Mesenchymal stem cell (in vitro differentiated cells and primary cell): ENCODE measurements at regions not wholly inside any gene's neighbourhood (a gene's known extent, or its start where the extent isn't known, plus 50 kb on each side); places are given as distances from the start of the nearest gene placed in this dataset.

Source experiments
- DNase-seq: peaks from one replicate; pipeline ENCODE4 v3.0.0-alpha.2; 2013
- H2AFZ ChIP-seq: one replicate; pipeline ENCODE4 v1.6.1; 2013; ENCODE audit warnings: low read depth, mild to moderate bottlenecking, control low read depth, inconsistent platforms, low read length, moderate library complexity
- H2AK5ac ChIP-seq: 2 replicates; pipeline ENCODE4 v1.6.1; 2013; ENCODE audit warnings: low read length, moderate library complexity, mild to moderate bottlenecking, inconsistent platforms; ENCODE audit not compliant: severe bottlenecking
- H2BK120ac ChIP-seq: one replicate; pipeline ENCODE4 v1.6.1; 2013; ENCODE audit warnings: low read depth, mild to moderate bottlenecking, inconsistent platforms, low read length, moderate library complexity
- H2BK12ac ChIP-seq, 2 experiments: one replicate each; pipeline ENCODE4 v1.6.1; 2013; ENCODE audit warnings: inconsistent platforms in 2 of 2, low read length in 2 of 2, mild to moderate bottlenecking in 2 of 2, moderate library complexity in 2 of 2, control low read depth in 1 of 2
- H2BK15ac ChIP-seq: one replicate; pipeline ENCODE4 v1.6.1; 2013; ENCODE audit warnings: mild to moderate bottlenecking, low read depth, inconsistent platforms; ENCODE audit not compliant: poor library complexity, severe bottlenecking
- H2BK5ac ChIP-seq: 2 replicates; pipeline ENCODE4 v1.6.1; 2013; ENCODE audit warnings: low read depth, mild to moderate bottlenecking, low read length, control low read depth, inconsistent platforms; ENCODE audit not compliant: poor library complexity, severe bottlenecking
- H3K14ac ChIP-seq, 2 experiments: one replicate each; pipeline ENCODE4 v1.6.1; 2013; ENCODE audit warnings: inconsistent platforms in 2 of 2, low read length in 2 of 2, control low read depth in 1 of 2, mild to moderate bottlenecking in 1 of 2, moderate library complexity in 1 of 2
- H3K18ac ChIP-seq, 2 experiments: one replicate each; pipeline ENCODE4 v1.6.1; 2013; ENCODE audit warnings: inconsistent platforms in 2 of 2, low read length in 2 of 2, control low read depth in 1 of 2, low read depth in 1 of 2, mild to moderate bottlenecking in 1 of 2
- H3K23ac ChIP-seq, 2 experiments: one replicate each; pipeline ENCODE4 v1.6.1; 2013; ENCODE audit warnings: inconsistent platforms in 2 of 2, low read length in 2 of 2, mild to moderate bottlenecking in 2 of 2, moderate library complexity in 2 of 2, control low read depth in 1 of 2
- H3K27ac ChIP-seq: 2 replicates; pipeline ENCODE4 v1.5.1; 2013; ENCODE audit warnings: mild to moderate bottlenecking, moderate library complexity, low read length, control low read depth, inconsistent platforms; ENCODE audit not compliant: poor library complexity, severe bottlenecking
- H3K27me3 ChIP-seq, 2 experiments: 2 replicates each; pipeline versions ENCODE4 v1.6.1 to v1.7.0; 2013; ENCODE audit warnings: low read length in 2 of 2, mild to moderate bottlenecking in 2 of 2, moderate library complexity in 2 of 2, control low read depth in 1 of 2, inconsistent platforms in 1 of 2; ENCODE audit not compliant: control insufficient read depth in 1 of 2, insufficient read depth in 1 of 2
- H3K36me3 ChIP-seq, 2 experiments: 2 replicates each; pipeline versions ENCODE4 v1.6.1 to v1.7.0; 2013; ENCODE audit warnings: low read length in 2 of 2, control low read depth in 1 of 2, inconsistent platforms in 1 of 2, low read depth in 1 of 2, mild to moderate bottlenecking in 1 of 2; ENCODE audit not compliant: insufficient read depth in 2 of 2, control insufficient read depth in 1 of 2
- H3K4ac ChIP-seq, 2 experiments: one replicate each; pipeline ENCODE4 v1.6.1; 2013; ENCODE audit warnings: inconsistent platforms in 2 of 2, low read length in 2 of 2, mild to moderate bottlenecking in 2 of 2, moderate library complexity in 2 of 2, control low read depth in 1 of 2, low read depth in 1 of 2
- H3K4me1 ChIP-seq: 2 replicates; pipeline ENCODE4 v1.6.1; 2013; ENCODE audit warnings: low read depth, low read length, control low read depth; ENCODE audit not compliant: control insufficient read depth, insufficient read depth
- H3K4me2 ChIP-seq: 2 replicates; pipeline ENCODE4 v1.6.1; 2013; ENCODE audit warnings: low read length, mild to moderate bottlenecking, inconsistent platforms; ENCODE audit not compliant: poor library complexity, severe bottlenecking
- H3K4me3 ChIP-seq, 2 experiments: 2 replicates each; pipeline versions ENCODE4 v1.5.1 to v1.7.0; 2013; ENCODE audit warnings: low read length in 2 of 2, mild to moderate bottlenecking in 2 of 2, control low read depth in 1 of 2, low read depth in 1 of 2; ENCODE audit not compliant: insufficient read depth in 1 of 2
- H3K79me1 ChIP-seq: replicated peaks from 2 replicates; pipeline ENCODE4 v1.6.1; 2013; ENCODE audit warnings: mild to moderate bottlenecking, control low read depth, low read length, inconsistent platforms; ENCODE audit not compliant: poor library complexity, severe bottlenecking
- H3K9ac ChIP-seq: 2 replicates; pipeline ENCODE4 v1.7.0; 2013; ENCODE audit warnings: mild to moderate bottlenecking, low read length, moderate library complexity
- H3K9me3 ChIP-seq: 2 replicates; pipeline ENCODE4 v1.7.0; 2013; ENCODE audit warnings: mild to moderate bottlenecking, low read length; ENCODE audit not compliant: control insufficient read depth
- H4K8ac ChIP-seq: one replicate; pipeline ENCODE4 v1.6.1; 2013; ENCODE audit warnings: inconsistent platforms, mild to moderate bottlenecking, low read length, moderate library complexity
- H4K91ac ChIP-seq: one replicate; pipeline ENCODE4 v1.6.1; 2013; ENCODE audit warnings: mild to moderate bottlenecking, low read length, inconsistent platforms
- WGBS: methylation state at CpG from one replicate; pipeline ENCODE4 v1.1.7; 2013; ENCODE audit warnings: mixed read lengths; 5-methylcytosine and 5-hydroxymethylcytosine counted together

DNA sequence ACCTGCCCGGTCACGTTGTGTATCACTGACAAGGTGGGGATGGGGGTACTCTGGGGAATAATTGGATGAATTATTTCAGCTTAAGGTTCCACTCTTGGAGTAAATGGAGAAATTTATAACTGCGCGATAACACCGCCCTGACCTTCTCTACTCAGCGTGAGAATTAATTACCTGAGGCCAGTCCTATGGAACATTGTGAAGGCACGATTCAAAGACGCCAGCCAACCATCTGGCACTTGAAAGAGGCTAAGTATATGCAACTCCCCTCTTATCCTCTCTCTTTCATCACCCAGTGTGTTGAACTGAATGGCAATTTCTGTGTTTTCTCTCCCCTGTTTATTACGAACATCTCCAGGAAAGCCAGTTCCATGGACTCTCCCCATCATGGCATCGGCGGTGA, 235.5 kb upstream of the TUT7 start:
- Histone ChIP-seq H3K18ac (no peak overlapping the region), H4K8ac (no peak overlapping the region), H3K79me1 (no peaks in the 10 kb centered on the region), H3K27me3 (peaks cover 0 to 4% of the 10 kb centered on the region in 2 experiments), H3K23ac (no peak overlapping the region), H2BK15ac (no peak overlapping the region), H3K4me1 (no peaks in the 10 kb centered on the region), H2AFZ (no peak overlapping the region), H3K4ac (no peak overlapping the region), H3K14ac (no peak overlapping the region), H4K91ac (no peak overlapping the region), H2BK12ac (no peak overlapping the region), H2BK5ac (no peak overlapping the region), H3K27ac (no peak overlapping the region), H3K4me3 (no peak overlapping the region), H2BK120ac (no peak overlapping the region), H3K9me3 (no peaks in the 10 kb centered on the region), H2AK5ac (no peak overlapping the region), H3K9ac (no peak overlapping the region), H3K4me2 (no peak overlapping the region), H3K36me3 (no peaks in the 10 kb centered on the region)
- WGBS = 90% methylated on average over 11 of the region's 11 CpGs
- no peak for DNase-seq

DNA sequence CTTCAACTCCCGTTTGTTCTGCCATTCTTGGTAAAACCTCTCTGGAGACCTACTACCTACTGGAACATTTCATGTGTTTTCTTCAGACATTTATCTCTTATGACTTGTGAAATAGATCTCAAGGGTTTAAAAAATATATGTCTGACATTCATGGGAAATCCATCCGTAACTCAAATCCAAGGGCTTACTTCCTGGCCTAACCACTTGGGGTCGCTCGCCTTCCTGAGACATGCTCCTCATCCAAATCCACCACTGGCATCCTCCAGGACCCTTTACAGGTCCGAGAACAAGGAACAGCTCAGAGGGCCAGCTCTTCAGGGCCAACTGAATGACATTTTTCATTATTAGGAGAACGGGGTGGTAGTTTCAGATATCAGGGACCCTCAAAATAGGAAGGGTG, 235.1 kb upstream of the TUT7 start:
- H3K4me3 ChIP-seq = no peak overlapping the region
- H4K8ac ChIP-seq = no peak overlapping the region
- no peak overlapping the region for H4K91ac ChIP-seq
- H3K23ac ChIP-seq = no peak overlapping the region
- no peak overlapping the region for H3K27ac ChIP-seq
- no peak overlapping the region for H2AFZ ChIP-seq
- no peak for DNase-seq
- H3K79me1 ChIP-seq = no peaks in the 10 kb centered on the region
- H3K9ac ChIP-seq = no peak overlapping the region
- no peak overlapping the region for H2AK5ac ChIP-seq
- peaks cover 0 to 2% of the 10 kb centered on the region in 2 experiments for H3K27me3 ChIP-seq
- H3K4me2 ChIP-seq = no peak overlapping the region
- H3K4ac ChIP-seq = no peak overlapping the region
- no peak overlapping the region for H2BK120ac ChIP-seq
- no peaks in the 10 kb centered on the region for H3K4me1 ChIP-seq
- no peak overlapping the region for H3K18ac ChIP-seq
- H2BK5ac ChIP-seq = no peak overlapping the region
- no peaks in the 10 kb centered on the region for H3K36me3 ChIP-seq
- no peak overlapping the region for H2BK12ac ChIP-seq
- H3K9me3 ChIP-seq = no peaks in the 10 kb centered on the region
- no peak overlapping the region for H3K14ac ChIP-seq
- WGBS = 70% methylated on average over 6 of the region's 6 CpGs
- no peak overlapping the region for H2BK15ac ChIP-seq

DNA sequence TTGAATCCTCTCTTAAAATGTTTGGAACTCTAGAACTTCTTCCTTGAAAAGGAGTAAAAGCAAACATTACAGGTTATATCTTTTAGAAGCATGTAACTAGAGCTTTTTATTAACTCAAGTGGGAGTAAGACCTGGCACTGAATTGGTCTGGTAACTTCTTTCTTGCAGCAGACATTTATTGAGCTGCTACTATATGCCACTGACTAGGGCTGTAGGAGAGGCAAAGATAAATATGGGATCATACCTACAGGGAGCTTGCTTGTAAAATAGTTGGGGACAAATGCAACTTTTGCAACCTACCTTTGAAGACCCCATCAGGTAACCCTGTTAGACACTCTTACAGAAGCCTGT, 231.9 kb upstream of the TUT7 start:
- H2BK15ac ChIP-seq = no peak overlapping the region
- peak overlapping the region; percentile 4 for H3K4me2 ChIP-seq
- no peak overlapping the region for H2BK5ac ChIP-seq
- H2AK5ac ChIP-seq = no peak overlapping the region
- no peak for DNase-seq
- no peak overlapping the region for H3K23ac ChIP-seq
- no peak overlapping the region for H4K91ac ChIP-seq
- H3K36me3 ChIP-seq = no peaks in the 10 kb centered on the region
- H3K27me3 ChIP-seq = peaks cover 0 to 2% of the 10 kb centered on the region in 2 experiments
- H2AFZ ChIP-seq = no peak overlapping the region
- H3K4me1 ChIP-seq = no peaks in the 10 kb centered on the region
- H2BK120ac ChIP-seq = no peak overlapping the region
- H3K9ac ChIP-seq = peak overlapping the region; percentile 86
- no peaks in the 10 kb centered on the region for H3K9me3 ChIP-seq
- H4K8ac ChIP-seq = no peak overlapping the region
- H3K18ac ChIP-seq = no peak overlapping the region
- H3K79me1 ChIP-seq = no peaks in the 10 kb centered on the region
- peak overlapping the region in 1 of 2 experiments; percentile 71 for H3K4me3 ChIP-seq
- no peak overlapping the region for H3K14ac ChIP-seq
- H3K27ac ChIP-seq = no peak overlapping the region
- H2BK12ac ChIP-seq = no peak overlapping the region
- no peak overlapping the region for H3K4ac ChIP-seq

GRCh38 chr9:86585422-86586143, 231.4 kb upstream of the TUT7 start:
- H2BK12ac ChIP-seq = no peak overlapping the region
- no peaks in the 10 kb centered on the region for H3K36me3 ChIP-seq
- H3K79me1 ChIP-seq = no peaks in the 10 kb centered on the region
- peak overlapping the region; percentile 4 for H3K4me2 ChIP-seq
- peak overlapping the region in 1 of 2 experiments; percentile 71 for H3K4me3 ChIP-seq
- H2AFZ ChIP-seq = no peak overlapping the region
- H3K27ac ChIP-seq = no peak overlapping the region
- DNase-seq = peak; percentile 37
- H2BK120ac ChIP-seq = no peak overlapping the region
- no peak overlapping the region for H3K18ac ChIP-seq
- peaks cover 0 to 2% of the 10 kb centered on the region in 2 experiments for H3K27me3 ChIP-seq
- 20% methylated on average over 3 of the region's 7 CpGs for WGBS
- H3K4ac ChIP-seq = no peak overlapping the region
- no peak overlapping the region for H3K23ac ChIP-seq
- no peak overlapping the region for H2BK5ac ChIP-seq
- no peak overlapping the region for H3K14ac ChIP-seq
- no peak overlapping the region for H4K91ac ChIP-seq
- H3K9ac ChIP-seq = peak overlapping the region; percentile 86
- no peaks in the 10 kb centered on the region for H3K9me3 ChIP-seq
- no peaks in the 10 kb centered on the region for H3K4me1 ChIP-seq
- H2BK15ac ChIP-seq = no peak overlapping the region
- H2AK5ac ChIP-seq = no peak overlapping the region
- H4K8ac ChIP-seq = no peak overlapping the region
